ENCODE measurements at regions not wholly inside any gene's neighbourhood (a gene's known extent, or its start where the extent isn't known, plus 50 kb on each side); places are given as distances from the start of the nearest gene placed in this dataset.

DNA sequence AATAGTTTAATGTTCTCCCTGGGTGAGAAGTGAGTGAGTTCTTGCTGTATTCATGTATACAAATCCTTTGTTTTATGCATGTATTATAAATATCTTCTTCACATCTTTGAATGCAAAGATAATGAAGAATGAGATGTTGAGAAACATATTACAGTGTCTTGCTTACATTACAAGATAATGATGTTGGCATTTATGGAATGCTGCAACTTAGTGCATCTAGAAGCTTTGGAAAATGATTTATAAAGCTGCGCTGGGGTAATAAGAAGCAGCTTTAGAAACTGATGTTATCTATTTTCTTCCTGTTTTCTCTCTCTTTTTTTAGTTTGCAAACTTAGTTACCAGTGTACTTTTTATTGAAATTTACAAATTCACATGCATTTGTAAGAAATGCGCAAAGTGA lies 673.4 kb downstream of the KCTD16 start:
- no peak for DNase-seq (ENCODE audit: low read depth in 2 of 2)

DNA sequence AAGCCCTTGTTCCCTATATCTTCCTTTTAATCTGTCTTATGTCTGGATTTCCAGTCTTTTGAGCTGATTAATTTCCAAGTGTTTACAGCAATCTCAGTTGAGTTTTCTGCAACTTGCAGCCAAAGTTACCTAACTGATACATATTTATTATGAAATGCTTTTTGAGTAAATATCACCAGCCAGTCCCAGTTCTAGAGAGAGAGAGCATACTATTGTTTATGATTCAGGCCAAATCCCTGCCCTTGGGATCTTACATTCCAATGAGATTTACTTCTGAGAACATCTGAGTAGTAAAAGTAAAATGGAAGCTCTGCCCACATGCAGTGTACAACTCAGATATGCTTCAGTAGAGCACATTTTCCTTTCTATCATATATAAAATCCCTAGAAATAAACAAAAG lies 661.7 kb downstream of the KCTD16 start:
- DNase-seq (ENCODE audit: low read depth in 2 of 2), result no peak

DNA sequence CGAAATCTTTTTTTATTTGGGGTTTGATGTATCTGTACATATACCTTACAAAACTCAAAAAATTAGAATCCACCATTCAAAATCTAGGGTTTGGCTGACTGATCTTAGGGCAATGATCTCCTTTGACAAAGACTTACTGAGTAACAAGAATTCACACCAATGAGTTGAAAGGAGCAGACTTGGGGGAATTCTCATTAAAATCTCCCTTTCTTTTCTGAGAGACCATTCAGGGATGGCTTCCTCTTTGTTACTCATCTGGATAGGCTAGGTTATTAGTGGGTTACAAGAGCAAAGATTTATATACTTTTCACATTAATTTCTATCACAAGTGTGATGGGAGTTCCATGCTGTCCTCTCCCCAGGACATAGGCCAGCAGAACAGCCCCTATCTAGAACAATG lies 661.0 kb downstream of the KCTD16 start:
- no peak for DNase-seq (ENCODE audit: low read depth in 2 of 2)

DNA sequence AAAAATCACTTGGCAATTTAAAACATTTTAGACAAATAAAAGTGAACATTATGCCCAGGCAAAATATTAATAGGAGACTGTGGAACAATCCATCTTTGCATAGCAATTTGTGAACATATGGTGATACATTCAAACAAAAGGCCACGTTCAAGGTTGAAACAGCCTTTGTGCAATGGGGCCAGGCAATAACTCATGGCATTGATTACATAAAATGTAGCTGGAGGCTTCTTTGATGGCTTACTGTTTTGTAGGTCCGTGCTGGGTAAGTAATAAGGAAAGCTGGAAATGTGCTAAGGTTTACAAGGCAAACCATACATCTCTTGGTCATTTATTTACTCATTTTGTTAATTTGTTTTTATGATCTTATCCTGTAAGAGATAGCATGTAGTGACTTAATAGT lies 651.8 kb downstream of the KCTD16 start:
- DNase-seq (ENCODE audit: low read depth in 2 of 2), result no peak

DNA sequence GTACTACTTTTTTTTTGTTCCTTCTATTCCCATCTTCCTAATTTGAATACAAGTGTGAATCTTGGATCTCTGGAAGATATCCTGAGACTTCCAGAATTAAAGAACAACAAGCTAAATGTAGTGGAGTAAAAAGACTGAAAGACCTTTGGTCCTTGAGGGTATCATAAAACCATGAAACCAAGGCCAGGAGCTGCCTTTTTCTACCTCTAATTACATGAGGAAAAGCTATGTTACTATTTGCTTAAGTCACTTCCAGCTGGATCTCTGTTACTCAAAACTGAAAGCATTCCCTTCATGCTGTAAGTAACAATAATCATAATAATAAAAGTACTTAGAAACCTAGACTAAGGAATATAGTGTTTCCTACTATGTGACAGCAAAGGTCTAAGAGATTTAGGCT lies 649.6 kb downstream of the KCTD16 start:
- no peak for DNase-seq (ENCODE audit: low read depth in 2 of 2)

DNA sequence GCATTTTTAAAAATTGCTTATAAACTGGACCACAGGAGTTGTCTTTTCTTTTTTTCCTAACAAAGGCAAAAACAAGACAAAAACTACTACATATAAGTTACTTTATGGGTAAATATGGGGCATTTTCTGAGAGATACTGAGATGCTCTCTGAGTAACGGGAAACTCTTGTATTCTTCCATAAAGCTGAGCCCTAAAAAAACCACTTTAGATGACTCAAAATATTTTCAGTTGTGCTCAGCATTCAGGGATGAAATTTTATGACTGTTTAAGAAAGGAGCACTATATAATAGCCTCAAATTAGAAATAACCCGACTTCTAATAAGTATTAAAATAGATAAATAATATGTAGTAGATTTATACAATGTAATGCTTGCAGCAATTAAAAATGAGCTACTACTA lies 644.5 kb downstream of the KCTD16 start:
- DNase-seq (ENCODE audit: low read depth in 2 of 2), result no peak

DNA sequence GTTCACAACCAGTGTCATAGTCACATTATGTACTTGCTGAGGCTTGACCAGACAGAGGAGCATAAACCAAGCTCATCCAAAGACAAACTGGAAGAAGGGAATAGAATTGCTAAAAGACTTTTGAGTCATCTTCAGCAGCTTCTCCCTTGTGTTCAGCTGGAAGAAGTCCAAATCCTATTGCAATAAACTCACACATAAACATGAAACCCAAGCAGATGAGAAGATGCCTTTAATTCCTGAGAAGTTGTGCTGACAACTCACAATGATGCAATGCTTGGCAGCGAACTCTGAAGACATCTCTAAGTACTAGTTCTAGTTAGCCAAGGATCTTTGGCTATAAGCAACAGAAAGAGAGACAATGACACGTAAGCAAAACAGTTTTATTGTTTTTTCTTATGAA lies 642.1 kb downstream of the KCTD16 start:
- DNase-seq (ENCODE audit: low read depth in 2 of 2), result peak in 1 of 2 donors; percentile 1

DNA sequence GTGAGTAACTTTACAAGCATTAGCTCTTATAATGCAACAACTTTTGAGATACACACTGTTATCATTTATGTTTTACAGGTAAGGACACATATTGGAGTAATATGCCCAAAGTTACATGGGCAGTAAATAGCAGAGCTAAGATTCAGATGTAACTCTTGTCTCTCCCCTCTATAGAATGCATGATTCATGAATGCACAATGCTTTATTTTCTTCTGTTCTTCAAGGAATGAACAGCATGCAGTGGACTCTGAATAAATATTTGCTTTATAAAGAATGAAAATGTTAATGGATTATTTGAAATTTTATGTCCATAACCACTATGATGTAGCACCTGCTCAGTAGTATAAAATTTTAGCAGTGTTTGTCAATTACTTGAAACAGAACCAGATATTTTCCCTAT lies 629.5 kb downstream of the KCTD16 start:
- no peak for DNase-seq (ENCODE audit: low read depth in 2 of 2)

DNA sequence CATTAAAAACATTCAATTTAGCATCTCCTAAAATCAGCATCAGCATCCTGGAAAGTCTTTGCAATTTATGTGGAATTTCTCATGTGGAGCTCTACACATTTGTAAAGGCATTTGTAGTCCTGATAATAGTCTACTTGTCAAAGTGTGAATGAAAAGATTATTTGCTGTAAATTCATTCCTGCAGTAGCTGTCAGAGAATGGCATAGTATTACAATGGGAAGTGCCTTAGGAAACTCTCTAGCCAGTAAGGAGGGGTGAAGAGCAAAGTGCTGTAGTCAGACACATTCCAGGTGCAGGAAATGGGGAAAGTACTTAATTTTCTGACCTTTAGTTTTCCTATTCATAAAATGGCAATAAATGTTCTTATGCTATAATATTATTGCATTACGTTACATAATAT lies 627.9 kb downstream of the KCTD16 start:
- DNase-seq (ENCODE audit: low read depth in 2 of 2), result no peak

DNA sequence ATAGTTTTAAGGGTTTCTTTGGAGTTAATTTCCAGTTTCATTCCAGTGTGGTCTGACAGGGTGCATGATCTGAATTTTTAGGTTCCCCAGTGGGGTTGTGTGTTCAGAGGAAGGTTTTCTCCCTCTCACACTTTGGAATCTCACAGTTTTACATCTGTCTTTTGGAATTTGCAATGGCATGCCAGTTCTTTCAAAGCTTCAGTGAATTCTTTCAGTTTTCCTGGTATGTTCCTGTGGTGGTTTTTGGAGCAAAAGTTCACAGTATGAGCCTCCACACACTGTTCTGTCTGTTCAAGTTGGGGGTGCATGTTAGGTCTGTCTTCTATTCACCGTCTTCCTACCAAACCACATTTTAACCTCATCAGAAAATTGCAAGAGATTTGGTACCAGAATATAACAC lies 624.2 kb downstream of the KCTD16 start:
- DNase-seq (ENCODE audit: low read depth in 2 of 2), result no peak

DNA sequence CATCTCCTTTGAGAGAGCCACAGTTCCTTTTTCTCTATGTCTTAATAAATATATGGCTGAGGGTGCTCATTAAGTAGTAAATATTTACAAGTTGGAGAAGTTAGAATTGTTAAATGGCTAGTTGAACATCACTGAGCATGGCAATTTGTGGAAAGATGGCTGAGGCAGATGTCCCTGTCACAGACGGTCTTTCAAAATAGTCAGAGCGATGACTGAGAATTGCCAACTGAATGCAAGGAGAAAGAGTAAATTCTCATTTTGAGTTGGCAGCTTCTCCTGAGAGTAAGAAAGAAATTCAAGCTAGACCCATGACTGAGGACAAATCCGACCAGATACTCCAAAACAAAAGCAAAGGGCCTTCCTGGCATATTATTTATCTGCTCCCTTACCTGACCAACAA lies 617.9 kb downstream of the KCTD16 start:
- no peak for DNase-seq (ENCODE audit: low read depth in 2 of 2)

DNA sequence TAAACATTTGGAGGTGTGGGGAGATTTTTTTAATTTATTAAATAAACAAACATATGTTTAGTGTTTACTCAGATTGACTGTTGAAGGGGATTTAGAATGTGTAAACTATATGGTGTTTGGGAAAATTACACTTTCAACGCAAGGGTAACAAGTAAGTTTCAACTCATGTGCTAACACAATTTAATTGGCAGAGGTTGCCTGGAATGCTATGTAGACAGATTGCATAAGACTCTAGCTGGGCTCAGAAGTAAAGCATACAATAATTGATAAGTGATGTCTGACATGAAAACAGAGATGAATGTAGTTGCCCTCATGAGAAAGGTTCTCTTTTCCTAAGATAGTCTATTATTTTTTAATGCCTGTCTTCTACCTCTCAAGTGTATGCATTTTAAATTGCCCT lies 617.4 kb downstream of the KCTD16 start:
- no peak for DNase-seq (ENCODE audit: low read depth in 2 of 2)

DNA sequence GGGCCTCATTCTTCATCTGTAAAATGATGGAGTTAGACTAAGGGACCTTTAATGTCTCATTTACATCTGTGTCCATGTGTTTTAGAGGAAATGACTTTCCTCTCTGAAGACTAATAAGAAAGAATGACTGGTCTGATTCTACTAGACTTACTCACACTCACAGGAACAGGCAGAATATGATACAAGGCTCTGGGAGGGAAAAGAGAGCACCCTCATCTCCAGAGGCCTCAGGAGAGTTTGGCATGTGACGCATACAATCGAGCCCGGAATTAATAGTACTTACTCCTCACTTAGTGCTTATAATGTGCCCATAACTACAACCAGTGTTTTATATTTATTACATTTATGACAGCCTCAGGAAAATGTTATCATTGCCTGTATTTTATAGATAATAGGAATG lies 608.7 kb downstream of the KCTD16 start:
- no peak for DNase-seq (ENCODE audit: low read depth in 2 of 2)

DNA sequence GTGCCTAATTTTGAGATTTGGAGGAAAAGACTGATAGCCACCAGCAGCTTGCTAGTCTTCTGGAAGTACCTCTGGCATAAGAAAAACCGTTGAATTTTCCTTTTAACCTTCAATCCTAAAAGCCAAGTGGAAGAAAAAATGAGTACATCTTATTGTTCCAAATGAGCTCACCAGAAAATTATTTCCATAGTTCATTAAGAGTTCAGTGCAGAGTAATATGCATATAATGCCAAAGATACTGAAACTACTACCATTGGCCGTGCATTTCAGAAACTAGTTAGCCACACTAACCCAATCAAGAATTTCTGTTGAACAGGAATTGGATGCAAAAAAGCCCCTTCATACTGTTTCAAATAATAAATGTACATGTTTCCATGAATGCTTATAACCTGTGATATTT lies 607.9 kb downstream of the KCTD16 start:
- DNase-seq (ENCODE audit: low read depth in 2 of 2), result no peak

DNA sequence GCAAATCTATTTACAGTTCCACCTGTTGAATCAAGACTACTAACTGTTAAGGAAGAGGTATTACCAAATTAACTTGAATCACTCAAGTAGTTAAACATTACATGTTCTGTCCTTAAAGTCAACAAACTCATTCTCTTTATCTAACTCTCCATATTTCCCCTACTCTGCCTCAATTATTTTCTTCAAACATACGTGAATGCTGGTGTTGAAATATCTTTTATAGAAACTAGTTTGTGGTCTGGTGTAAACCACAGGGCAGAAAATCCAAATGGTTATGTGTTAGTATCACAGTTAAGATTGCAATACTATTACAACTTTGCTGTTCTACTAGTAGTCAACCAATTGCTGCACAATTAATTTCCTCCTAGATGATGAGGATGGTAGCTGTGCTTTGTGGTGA lies 603.5 kb downstream of the KCTD16 start:
- DNase-seq (ENCODE audit: low read depth in 2 of 2), result no peak

DNA sequence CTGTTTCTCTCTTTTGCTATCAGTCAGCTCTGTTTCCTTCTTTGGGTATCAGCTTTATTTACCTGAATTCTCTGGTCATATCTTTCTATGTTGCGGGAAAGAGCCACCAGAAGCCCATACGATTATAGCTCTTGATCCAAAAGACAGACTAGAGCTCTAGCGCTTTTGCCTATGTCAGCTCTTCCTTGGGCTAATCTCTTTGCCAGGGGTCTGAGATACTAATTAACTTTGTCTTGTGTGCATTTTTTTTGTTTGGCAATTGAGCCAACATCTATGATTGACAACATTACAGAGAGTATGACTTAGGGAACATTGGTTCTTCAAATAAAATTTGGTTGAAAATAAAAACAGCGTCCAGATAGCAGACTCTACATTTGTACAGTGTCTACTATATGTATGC lies 603.0 kb downstream of the KCTD16 start:
- DNase-seq (ENCODE audit: low read depth in 2 of 2), result no peak

DNA sequence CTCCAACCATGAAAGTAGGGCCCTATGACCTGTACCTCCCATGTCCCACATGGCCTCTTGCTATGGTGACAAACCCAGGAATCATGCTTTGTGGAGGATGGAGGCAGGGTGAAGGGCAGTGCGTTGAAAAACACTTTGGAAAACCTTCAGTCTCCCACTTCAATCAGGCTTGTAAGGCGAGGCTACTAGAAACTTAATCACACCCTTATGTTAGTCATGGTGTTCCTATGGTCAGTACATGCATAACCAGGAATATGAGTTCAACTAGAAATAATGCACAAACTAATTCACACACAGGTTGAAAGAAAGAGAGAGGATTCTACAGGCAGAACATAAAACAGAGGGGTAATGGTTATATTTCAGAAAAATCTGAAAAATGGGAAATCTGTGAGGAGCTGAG lies 601.1 kb downstream of the KCTD16 start:
- no peak for DNase-seq (ENCODE audit: low read depth in 2 of 2)

DNA sequence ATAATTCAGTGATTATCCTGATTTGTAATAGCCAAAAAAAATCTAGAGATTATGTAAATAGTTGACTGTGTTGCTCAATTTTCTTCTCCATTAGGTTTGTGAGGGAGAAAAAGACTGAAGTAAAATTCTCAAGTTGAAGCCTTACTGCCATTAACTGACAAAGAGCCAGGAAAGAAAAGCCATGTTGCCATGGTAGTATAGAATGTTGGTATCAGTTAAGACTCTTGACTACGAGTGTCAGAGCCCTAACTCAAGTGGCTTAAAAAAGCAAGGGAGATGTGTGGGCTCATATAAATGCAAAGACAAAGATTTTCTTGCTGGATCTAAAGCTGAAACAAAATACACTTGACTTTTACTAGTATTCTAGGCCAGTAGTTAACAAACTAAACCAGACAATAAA lies 571.7 kb downstream of the KCTD16 start:
- no peak for DNase-seq (ENCODE audit: low read depth in 2 of 2)

DNA sequence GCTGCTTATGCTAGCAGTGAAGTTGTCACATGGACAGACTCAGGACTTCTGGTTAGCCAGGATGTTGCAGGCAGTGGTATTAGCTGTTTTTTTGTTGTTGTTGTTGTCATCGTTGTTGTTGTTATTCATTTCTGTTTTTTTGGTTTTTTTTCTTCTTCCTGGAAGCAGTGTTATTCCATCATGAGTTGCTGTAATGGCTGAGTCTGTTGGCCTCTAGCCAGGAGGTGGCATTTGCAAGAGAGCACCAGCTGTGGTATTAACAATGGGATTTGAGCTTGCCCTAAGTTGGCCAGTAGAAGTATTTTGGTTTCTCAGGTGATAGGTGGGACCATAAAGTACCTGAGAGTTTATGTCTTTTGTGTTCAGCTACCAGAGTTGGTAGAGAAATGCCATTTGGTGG lies 561.1 kb downstream of the KCTD16 start:
- no peak for DNase-seq (ENCODE audit: low read depth in 2 of 2)

DNA sequence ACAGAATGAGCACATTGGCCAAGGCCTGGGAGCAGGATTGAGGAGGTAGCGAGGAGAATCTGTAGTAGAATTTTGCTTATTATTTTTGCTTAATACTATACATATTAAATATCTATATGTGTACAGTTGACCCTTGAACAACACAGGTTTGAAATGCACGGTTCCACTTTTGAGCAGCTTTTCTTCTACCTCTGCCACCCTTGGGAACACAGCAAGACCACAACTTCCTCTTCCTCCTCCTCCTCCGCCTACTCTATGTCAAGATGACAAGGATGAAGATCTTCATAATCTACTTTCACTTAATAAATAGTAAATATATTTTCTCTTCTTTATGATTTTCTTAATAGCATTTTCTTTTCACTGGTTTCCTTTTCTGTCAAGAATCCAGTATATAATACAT lies 541.4 kb downstream of the KCTD16 start:
- DNase-seq (ENCODE audit: low read depth in 2 of 2), result no peak

DNA sequence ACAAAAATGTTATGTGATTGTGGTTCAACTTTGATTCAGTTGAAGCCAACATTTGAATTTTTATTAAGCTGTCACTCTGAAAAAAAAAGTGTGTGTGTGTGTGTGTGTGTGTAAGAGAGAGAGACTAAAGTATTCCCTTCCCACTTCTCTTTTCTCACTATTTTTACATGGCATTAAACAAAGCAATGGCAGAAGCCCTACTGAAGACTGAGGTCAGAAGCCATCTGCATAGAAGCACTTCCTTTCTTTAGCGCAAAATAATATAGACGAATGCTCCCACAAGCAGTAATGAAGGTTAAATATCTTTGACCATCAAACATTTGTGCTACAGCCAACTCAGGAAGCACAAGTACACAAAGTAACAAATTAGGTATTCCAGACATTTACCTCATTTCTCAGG lies 540.5 kb downstream of the KCTD16 start:
- DNase-seq (ENCODE audit: low read depth in 2 of 2), result no peak

DNA sequence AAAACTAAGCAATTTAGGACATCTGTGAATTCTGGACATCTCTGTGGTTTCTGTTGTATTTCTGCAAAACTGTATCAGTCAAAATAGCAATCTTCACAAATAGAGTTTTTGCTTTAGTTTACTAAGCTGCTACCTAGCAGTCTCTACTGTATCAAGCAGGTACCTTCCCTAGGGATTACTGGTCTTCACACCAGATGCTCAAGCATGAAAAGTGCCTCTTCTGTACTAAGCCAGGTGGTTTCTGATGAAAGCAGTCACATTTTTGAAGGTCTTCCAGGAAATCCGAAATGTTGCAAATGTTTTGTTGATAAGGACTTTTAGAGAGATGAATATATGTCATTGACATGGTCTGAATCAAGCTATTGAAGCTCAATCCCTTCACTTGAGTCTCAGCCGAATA lies 540.0 kb downstream of the KCTD16 start:
- DNase-seq (ENCODE audit: low read depth in 2 of 2), result no peak

DNA sequence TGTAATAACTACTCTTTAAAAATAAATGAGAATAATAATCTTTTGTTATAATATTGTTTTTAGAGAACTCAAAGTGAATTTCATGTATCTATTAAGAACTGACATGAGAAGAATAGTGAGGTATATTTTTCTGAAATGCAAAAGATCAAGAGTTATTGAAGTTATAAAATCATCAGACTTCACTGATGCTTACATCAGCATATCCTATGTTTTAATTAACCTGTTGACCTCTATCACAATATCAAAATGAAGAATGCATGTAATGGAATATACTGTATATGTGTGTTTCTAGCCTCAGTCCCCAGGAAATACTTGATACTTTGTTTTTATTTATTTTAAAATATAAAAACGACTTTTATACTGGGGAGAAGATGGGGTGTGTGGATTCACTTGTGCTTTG lies 533.1 kb downstream of the KCTD16 start:
- no peak for DNase-seq (ENCODE audit: low read depth in 2 of 2)

DNA sequence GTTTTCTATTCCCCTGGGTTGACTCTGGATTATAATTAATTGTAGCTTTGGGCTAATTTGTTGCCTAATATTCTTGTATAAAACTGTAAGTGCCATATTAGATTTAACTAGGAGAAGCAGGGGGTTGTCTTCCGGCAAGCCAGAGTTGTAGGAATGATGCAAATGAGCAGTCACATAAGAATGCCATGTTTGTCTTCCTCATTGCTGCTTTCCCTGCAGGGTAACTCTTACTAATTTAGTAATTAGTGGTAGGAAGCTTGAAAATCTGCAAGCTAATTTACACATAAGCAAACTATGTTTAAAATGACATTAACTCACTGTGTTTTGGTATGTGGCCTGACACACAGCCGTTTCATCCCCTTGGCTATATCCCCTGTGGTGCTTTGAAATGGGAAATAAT lies 527.8 kb downstream of the KCTD16 start:
- no peak for DNase-seq (ENCODE audit: low read depth in 2 of 2)

DNA sequence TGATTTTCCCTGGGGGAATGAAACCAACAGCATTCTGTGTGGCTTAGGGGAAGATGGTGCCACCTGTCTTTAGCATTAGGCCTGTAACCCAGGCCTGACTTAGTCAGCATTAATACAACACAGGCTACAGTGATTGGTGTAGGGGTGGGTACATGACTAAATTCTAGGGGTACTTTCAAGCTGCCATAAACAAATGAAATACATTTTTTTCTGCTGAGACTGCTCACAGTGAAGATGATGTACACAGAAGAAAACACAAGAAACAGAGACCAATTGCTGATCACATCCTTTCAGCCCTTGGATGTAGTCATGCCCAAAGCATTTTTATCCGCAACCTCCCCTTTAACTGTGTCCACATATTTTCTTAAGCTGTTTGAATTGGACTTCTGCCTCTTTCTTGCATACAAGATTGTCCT lies 527.2 kb downstream of the KCTD16 start:
- DNase-seq (ENCODE audit: low read depth in 2 of 2), result peak in 1 of 2 donors; percentile 3

Measured in lung microvascular endothelial cell (primary cell).